Keratinocyte (primary cell): ENCODE measurements at regions not wholly inside any gene's neighbourhood (a gene's known extent, or its start where the extent isn't known, plus 50 kb on each side); places are given as distances from the start of the nearest gene placed in this dataset.

Experiments used
- DNase-seq: peaks from one replicate; pipeline ENCODE4 v3.0.0-alpha.2; 2011; ENCODE audit warnings: low read depth, missing footprints, low spot score
- FAIRE-seq: peaks from 2 replicates; lab custom pipeline; 2011; peaks lifted over from hg19 to GRCh38; lab: Jason Lieb, UNC
- H2AFZ ChIP-seq: 2 replicates; pipeline ENCODE4 v1.6.0; 2012; ENCODE audit warnings: low read length, control low read depth, inconsistent platforms; ENCODE audit not compliant: control insufficient read depth
- H3K27ac ChIP-seq: 2 replicates; pipeline ENCODE4 v1.5.1; 2011; ENCODE audit warnings: low read length; ENCODE audit not compliant: control insufficient read depth, insufficient read depth
- H3K27me3 ChIP-seq: 3 replicates; pipeline ENCODE4 v1.6.0; 2011; ENCODE audit warnings: low read length; ENCODE audit not compliant: control insufficient read depth, insufficient read depth; ENCODE audit errors: extremely low read depth
- H3K36me3 ChIP-seq, 2 experiments: 2 replicates in 1 of 2; 3 replicates in 1 of 2; pipeline ENCODE4 v1.5.1; 2011; ENCODE audit warnings: low read length in 2 of 2, mild to moderate bottlenecking in 1 of 2; ENCODE audit not compliant: control insufficient read depth in 2 of 2, insufficient read depth in 2 of 2; ENCODE audit errors: extremely low read depth in 1 of 2
- H3K4me1 ChIP-seq: 3 replicates; pipeline ENCODE4 v1.5.1; 2011; ENCODE audit warnings: low read length; ENCODE audit not compliant: control insufficient read depth, insufficient read depth; ENCODE audit errors: extremely low read depth
- H3K4me2 ChIP-seq: 3 replicates; pipeline ENCODE4 v1.6.0; 2011; ENCODE audit warnings: low read depth, low read length; ENCODE audit not compliant: control insufficient read depth, insufficient read depth; ENCODE audit errors: extremely low read depth
- H3K4me3 ChIP-seq, 3 experiments: fragments of 200-600 bp in 1 of 3; sonication (generic) in 1 of 3; 2 replicates in 2 of 3; 3 replicates in 1 of 3; pipeline ENCODE4 v1.5.1; 2011 to 2016; ENCODE audit warnings: low read length in 3 of 3, mild to moderate bottlenecking in 3 of 3, control low read depth in 2 of 3, inconsistent platforms in 1 of 3, low read depth in 1 of 3, mixed read lengths in 1 of 3, mixed run types in 1 of 3, moderate library complexity in 1 of 3; ENCODE audit not compliant: control insufficient read depth in 2 of 3, insufficient read depth in 2 of 3; ENCODE audit errors: extremely low read depth in 1 of 3
- H3K79me2 ChIP-seq: 2 replicates; pipeline ENCODE4 v1.6.0; 2012; ENCODE audit warnings: low read length; ENCODE audit not compliant: control insufficient read depth, insufficient read depth
- H3K9ac ChIP-seq: 3 replicates; pipeline ENCODE4 v1.6.0; 2011; ENCODE audit warnings: low read length; ENCODE audit not compliant: control insufficient read depth, insufficient read depth; ENCODE audit errors: extremely low read depth
- H3K9me1 ChIP-seq: 3 replicates; pipeline ENCODE4 v1.6.0; 2011; ENCODE audit warnings: low read length; ENCODE audit not compliant: control insufficient read depth, insufficient read depth; ENCODE audit errors: extremely low read depth
- H3K9me3 ChIP-seq: 2 replicates; pipeline ENCODE4 v1.5.1; 2012; ENCODE audit warnings: low read depth, low read length; ENCODE audit not compliant: control insufficient read depth
- H4K20me1 ChIP-seq: 3 replicates; pipeline ENCODE4 v1.6.0; 2011; ENCODE audit warnings: low read length; ENCODE audit not compliant: control insufficient read depth, insufficient read depth; ENCODE audit errors: extremely low read depth
- CTCF ChIP-seq, 3 experiments: IDR thresholded peaks in 1 of 3; conservative IDR thresholded peaks in 1 of 3; optimal IDR thresholded peaks in 1 of 3; 2 replicates in 2 of 3; 3 replicates in 1 of 3; pipeline versions ENCODE3 to v1.5.1; 2011; ENCODE audit warnings: low read length in 3 of 3, mild to moderate bottlenecking in 3 of 3, moderate library complexity in 2 of 3, control low read depth in 1 of 3, inconsistent platforms in 1 of 3; ENCODE audit not compliant: insufficient read depth in 2 of 3; ENCODE audit errors: extremely low read depth in 1 of 3
- EZH2 ChIP-seq: IDR thresholded peaks from one replicate; pipeline ENCODE4 v1.6.1; 2012; ENCODE audit warnings: inconsistent platforms, mild to moderate bottlenecking, low read length, moderate library complexity
- dilution Hi-C: fragments of 300-500 bp; cut with MboI; formaldehyde crosslinking; loops from one replicate; pipeline ENCODE4 v1.7.0; 2020; ENCODE audit warnings: low sequenced_read_pairs; ENCODE audit not compliant: extremely low pct_ligation_motif_present

DNA sequence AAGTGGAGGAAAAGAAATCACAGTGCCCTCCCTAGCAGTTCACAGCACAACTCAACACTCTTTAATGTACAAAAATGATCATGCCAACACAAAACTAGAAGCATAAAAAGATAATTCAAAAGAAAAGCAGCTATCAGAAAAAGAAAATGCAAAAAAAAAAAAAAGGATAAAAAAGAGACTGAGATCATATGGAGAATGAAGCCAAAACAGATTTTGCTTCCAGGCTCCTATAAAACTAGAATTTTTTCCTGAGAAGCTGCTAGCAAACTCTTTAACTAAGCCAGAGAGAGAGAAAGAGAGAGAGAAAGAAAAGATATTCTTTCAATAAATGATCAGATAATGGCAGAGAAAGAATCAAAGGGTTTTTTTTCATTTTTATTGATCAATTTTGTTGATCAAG lies 288.0 kb upstream of the ANKRD30A start:
- Histone ChIP-seq H3K79me2 (no peaks in the 10 kb centered on the region), H3K9me3 (no peaks in the 10 kb centered on the region), H3K4me3 (no peak overlapping the region), H3K27ac (no peak overlapping the region), H3K4me1 (no peaks in the 10 kb centered on the region), H3K9ac (no peak overlapping the region), H2AFZ (no peak overlapping the region), H3K4me2 (no peak overlapping the region), H4K20me1 (no peaks in the 10 kb centered on the region), H3K27me3 (no peaks in the 10 kb centered on the region), H3K36me3 (no peaks in the 10 kb centered on the region), H3K9me1 (no peaks in the 10 kb centered on the region)
- no peak for DNase-seq
- FAIRE-seq: no peak
- no peak for TF ChIP-seq CTCF (optimal IDR thresholded peaks at IDR 0.05 in 1 of 3, IDR thresholded peaks at IDR 0.05 in 1 of 3, conservative IDR thresholded peaks at IDR 0.05 in 1 of 3; ENCODE audit: extremely low read depth in 1 of 3, insufficient read depth in 2 of 3, low read length in 3 of 3)
- no peak for TF ChIP-seq EZH2
- dilution Hi-C loops: no loop called here

GRCh38 chr10:36819781-36820180 lies 305.6 kb upstream of the ANKRD30A start:
- no peaks in the 10 kb centered on the region for H4K20me1 ChIP-seq
- no peaks in the 10 kb centered on the region for H3K9me3 ChIP-seq
- FAIRE-seq: no peak
- no peaks in the 10 kb centered on the region for H3K4me1 ChIP-seq
- no peaks in the 10 kb centered on the region for H3K79me2 ChIP-seq
- TF ChIP-seq CTCF (optimal IDR thresholded peaks at IDR 0.05 in 1 of 3, IDR thresholded peaks at IDR 0.05 in 1 of 3, conservative IDR thresholded peaks at IDR 0.05 in 1 of 3; ENCODE audit: extremely low read depth in 1 of 3, insufficient read depth in 2 of 3, low read length in 3 of 3) (no peak), EZH2 (no peak)
- no peak overlapping the region for H2AFZ ChIP-seq
- H3K36me3 ChIP-seq: no peaks in the 10 kb centered on the region
- dilution Hi-C loops: no loop called here
- no peak overlapping the region for H3K27ac ChIP-seq
- no peak for DNase-seq
- H3K9ac ChIP-seq: no peak overlapping the region
- H3K4me3 ChIP-seq: no peak overlapping the region
- no peak overlapping the region for H3K4me2 ChIP-seq
- H3K27me3 ChIP-seq: no peaks in the 10 kb centered on the region
- H3K9me1 ChIP-seq: no peaks in the 10 kb centered on the region
